NOMO-1 treated with DMSO at 0.1 percent for 48 hours (cell line): ENCODE measurements at regions not wholly inside any gene's neighbourhood (a gene's known extent, or its start where the extent isn't known, plus 50 kb on each side); places are given as distances from the start of the nearest gene placed in this dataset.
"Not testable (repeated sequence)": the region's sequence is repeated elsewhere in the genome, so short reads cannot be mapped to it uniquely, and the experiment has no call there.

Experiments used
- DNase-seq: peaks from one replicate; lab custom pipeline; 2025; ENCODE audit not compliant: unreplicated experiment; lab: John Stamatoyannopoulos, UW

DNA sequence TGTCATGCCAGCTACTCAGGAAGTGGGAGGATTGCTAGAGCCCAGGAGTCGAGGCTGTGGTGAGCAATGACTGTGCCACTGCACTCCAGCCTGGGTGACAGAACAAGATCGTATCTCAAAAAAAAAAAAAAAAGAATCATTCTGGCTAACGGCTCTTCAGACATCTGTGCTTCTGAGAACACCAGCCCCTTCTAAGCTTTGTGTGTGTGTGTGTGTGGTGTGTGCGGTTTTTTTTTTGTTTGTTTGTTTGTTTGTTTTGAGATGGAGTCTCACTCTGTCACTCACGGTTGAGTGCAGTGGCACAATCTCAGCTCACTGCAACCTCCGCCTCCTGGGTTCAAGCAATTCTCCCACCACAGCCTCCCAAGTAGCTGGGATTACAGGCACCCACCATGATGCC is 79.4 kb upstream of the DRD5 start:
- not testable (repeated sequence) for DNase-seq

DNA sequence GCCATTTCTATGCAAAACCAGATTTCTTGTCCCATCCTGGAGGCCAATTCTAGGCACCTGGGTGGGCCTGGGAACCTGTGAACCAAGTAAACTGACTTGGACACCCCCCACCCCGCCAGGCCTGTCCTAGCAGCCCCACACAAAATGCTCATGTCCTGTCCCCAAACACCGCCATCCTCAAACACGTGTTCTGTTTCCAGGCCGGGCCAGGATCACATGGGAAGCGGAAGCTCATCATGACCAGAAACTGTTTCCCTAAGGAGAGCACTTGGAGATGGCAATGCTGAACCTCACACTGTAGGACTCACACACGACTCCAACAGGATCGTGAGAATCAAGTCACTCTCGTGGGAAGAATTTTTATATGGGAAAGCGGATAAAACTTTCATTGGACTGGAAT is 78.7 kb upstream of the DRD5 start:
- not testable (repeated sequence) for DNase-seq

DNA sequence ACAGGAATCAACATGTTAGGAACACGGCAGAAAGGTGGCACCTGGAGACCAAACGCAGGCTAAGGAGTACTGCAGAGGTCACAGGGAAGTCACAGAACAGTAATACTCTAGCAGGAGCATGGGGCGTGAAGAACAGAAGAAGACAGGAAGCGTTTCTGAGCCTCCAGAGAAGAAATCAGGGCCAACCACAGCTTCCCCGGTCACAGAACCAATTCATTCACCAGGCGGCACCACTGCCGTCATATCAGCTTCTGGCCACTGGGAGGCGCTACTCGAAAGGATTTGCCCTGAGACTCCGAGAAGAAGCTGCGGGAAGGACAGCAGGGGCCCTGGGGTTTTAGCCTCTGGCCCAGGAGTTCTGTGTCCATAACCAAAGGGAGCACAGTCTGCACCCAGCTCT is 78.0 kb upstream of the DRD5 start:
- peak; percentile 77 for DNase-seq

DNA sequence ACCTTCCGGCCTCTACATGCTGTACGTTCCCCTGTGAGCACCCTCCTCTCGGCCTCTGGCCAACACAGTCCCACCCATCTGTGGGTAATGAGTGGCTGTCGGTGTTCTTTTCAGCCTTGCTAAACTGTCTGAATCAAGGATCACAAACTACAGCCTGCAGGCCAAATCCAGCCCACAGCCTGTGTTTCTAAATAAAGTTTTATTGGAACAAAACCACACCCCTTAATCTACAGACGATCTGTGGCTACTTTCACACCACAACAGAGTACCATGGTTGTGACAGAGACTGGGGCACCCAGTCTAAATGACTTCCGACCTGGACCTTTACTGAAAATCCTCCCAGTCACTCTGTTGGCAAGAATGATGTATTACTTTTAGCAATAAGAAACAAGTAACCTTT is 77.3 kb upstream of the DRD5 start:
- DNase-seq = not testable (repeated sequence)

DNA sequence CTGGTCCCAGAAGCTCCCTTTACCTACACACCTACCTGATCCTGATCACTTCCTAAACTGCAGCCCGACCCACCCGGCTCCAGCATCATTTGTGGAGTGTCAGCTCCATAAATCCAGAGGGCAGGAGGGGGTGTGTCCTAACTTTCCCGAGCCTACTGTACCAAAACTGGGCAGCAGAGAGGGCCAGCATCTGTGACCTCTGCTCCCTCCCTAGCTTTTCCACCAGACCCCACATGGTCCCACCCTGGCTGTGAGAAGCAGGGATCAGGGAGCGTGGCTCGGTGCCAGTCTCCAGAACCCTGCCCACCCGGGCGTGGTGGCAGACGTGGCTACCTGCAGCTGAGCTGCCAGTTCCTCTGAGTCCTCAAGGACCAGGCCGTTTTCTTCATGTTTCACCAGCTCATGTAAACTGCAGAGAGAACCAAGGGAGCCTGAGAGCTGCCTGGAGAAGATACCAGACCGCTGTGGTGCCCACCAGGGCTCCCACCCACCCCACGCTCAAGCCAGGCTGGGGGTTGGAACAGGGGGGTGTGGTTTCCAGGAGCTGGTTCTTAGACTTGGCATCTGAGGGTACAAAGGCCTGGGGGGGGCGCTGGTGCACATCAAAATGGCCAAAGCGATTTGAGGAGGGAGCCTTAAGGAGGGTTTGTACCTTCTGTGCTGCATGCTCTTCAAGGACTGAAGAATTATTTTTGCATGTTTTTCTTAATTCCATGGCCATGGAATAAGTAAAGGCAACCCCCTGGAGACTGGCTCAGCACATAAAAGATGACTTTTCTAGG is 76.7 kb upstream of the DRD5 start:
- DNase-seq = no peak

DNA sequence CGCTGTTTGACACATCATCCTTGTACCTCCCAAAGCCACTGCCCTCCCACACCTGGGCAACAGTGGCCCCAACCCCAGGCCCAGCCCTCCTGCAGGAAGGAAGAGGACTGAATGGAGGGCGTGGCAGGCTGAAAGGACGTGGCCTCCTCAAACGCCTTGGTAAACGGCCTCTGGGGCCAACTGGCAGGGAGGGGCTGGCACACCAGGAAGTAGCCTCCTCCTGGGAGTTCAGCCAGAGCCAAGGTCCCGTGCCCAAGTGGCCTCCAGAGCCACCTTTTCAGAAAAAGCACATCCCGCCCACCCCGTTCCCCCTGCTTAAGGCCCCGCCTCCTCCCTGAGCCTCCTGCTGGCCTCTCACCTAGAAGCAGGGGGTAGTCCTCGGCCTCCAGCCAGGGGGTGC is 74.2 kb upstream of the DRD5 start:
- DNase-seq = not testable (repeated sequence)

DNA sequence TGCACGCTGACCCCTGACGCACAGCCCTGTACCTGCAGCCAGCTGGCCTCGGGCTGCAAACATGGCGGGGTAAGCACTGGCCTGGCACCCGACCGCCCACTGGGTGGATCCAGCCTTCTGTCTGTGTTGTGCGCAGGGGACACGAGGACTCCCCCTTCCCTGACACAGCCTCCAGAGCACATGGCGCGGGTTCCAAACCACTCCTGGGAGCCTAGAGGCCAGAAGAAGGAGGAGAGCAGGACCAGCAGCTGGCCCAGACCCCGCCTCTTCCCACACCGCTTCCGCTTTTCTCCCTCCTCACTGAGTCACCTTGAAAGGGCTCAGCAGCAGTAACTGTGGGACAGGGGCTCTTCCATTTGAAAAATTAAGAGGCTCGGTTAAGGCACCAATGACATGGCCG is 73.5 kb upstream of the DRD5 start:
- peak; percentile 5 for DNase-seq

DNA sequence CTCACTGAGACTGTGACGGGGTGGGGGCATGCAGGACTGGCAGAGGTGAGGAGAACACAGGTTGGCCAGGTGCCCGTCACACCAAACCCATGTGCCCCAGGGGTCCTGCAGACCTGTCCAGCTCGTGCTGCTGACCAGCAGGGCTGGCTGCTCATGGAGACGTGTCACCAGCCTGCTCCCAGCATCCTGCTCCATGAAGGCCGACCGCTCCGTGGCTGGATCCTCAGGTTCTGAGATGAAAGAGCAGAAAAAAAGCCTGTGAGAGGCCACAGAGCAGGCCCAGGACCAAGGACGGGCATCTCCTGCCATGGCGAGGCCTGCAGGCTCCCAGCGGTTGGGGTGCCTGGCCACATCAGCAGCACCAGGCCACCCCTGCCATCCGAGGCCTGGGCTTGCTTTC is 71.7 kb upstream of the DRD5 start:
- no peak for DNase-seq

DNA sequence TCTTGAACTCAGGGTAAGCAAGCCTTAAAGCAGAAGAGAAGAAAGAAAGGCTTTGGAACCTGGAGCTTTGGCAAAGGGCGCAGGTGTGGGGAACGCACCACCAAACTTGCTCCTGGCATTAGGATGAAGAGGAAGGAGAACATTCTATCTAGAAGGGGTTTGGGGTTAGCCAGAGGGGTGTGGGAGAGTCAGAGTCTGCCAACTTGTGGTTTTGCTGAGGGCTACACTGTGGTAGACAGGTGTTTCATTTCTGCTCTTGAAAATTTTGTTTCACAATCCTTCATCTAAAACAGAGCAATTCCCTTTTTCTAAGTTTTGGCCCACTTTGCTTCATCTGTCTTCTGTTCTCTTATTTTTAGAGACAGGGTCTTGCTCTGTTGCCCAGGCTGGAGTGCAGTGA is 66.2 kb upstream of the DRD5 start:
- peak; percentile 20 for DNase-seq

DNA sequence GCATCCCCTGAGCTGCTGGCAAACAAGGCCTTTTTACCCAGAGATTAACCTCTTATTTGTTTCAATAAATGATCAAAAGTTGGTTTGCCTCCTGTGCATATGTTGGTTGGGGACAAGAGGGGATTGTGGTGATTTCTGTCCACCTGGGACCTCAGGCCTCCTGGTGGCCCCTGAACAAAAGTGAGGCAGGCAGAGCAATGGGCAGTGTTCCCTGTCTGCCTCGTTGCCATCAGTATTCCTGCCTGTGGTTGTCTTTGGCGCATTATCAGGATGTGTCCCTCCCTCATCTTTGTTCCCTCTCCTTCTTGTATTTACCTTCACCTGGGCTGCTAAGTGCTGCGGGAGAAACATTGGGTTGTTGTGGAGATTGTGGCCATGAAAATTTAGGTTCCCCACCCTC is 65.3 kb upstream of the DRD5 start:
- no peak for DNase-seq

DNA sequence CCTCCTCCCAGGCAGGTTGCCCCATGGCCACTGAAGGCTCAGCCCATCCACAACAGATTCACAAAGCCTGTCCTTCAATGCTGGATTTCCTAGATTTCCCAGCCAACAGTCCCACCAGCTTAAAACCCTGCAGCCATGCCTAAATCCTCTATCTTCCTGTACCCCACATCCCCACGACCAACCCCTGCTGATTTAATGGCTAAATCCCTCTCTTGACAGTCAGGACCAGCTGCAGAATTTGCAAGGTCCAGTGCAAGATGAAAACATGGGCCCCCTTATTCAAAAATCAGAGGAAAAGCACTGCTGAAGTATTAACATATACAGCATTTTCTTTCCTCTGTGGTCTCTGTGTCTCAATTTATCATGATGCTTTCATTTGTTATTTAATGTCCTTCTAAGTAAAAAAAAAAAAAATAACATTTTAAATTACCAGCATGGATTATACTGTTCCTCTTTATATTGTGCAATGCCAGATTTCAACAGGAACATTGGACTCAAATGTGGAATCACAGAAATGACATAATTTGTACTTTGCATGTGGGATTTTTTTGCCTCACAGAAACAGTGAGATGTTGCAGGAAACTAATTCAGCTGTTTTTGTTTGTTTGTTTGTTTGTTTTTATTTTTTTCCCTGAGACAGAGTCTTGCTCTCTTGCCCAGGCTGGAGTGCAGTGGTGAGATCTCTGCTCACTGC is 63.0 kb upstream of the DRD5 start:
- not testable (repeated sequence) for DNase-seq

DNA sequence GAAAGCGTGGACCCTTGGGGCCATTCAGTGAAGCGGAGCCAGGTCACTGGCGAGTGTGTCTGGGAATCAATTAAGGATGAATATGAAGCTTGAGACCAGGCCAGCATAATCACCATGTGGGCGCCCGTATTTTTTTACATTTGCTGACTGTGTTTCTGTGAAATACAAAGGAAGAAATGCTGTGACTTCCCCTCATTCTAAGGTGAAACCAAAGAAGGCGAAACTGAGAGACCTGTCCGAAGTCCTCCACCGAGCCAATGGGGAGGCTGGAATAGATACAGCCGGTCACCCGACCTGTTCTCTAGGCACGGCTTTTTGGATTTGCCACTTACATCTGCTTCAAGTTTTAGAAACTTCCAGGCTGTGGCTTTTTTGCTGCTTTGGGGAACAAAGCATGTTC is 59.3 kb upstream of the DRD5 start:
- not testable (repeated sequence) for DNase-seq
